Breast epithelium (tissue), 3 donors: ENCODE measurements at regions not wholly inside any gene's neighbourhood (a gene's known extent, or its start where the extent isn't known, plus 50 kb on each side); places are given as distances from the start of the nearest gene placed in this dataset.

Experiments
- CTCF ChIP-seq, 3 donors: fragments of 450-650 bp; IDR thresholded peaks; one replicate each; pipeline ENCODE4 v1.5.1; 2016 to 2017; ENCODE audit warnings: antibody characterized with exemption in 3 of 3, mild to moderate bottlenecking in 3 of 3, moderate library complexity in 3 of 3
- POLR2A ChIP-seq: fragments of 450-650 bp; IDR thresholded peaks from one replicate; pipeline ENCODE4 v1.6.1; 2016; ENCODE audit warnings: antibody characterized with exemption, mild to moderate bottlenecking, moderate library complexity
- POLR2AphosphoS5 ChIP-seq, 3 donors: sonication (generic); formaldehyde crosslinking; IDR thresholded peaks; one replicate each; pipeline ENCODE4 v1.6.1; 2017; ENCODE audit warnings: antibody characterized with exemption in 3 of 3

- no peak for TF ChIP-seq CTCF (IDR thresholded peaks at IDR 0.05)
- TF ChIP-seq POLR2A, result no peak
- TF ChIP-seq POLR2AphosphoS5 (IDR thresholded peaks at IDR 0.05), result no peak
These were observed 414.7 kb upstream of the PCDH15 start for GRCh38 chr10:55215699-55216098.
